GM12878 (cell line): ENCODE measurements at regions not wholly inside any gene's neighbourhood (a gene's known extent, or its start where the extent isn't known, plus 50 kb on each side); places are given as distances from the start of the nearest gene placed in this dataset.
"Not testable (repeated sequence)": the region's sequence is repeated elsewhere in the genome, so short reads cannot be mapped to it uniquely, and the experiment has no call there.

Experiments
- ATAC-seq: fragments of 200-7000 bp; cut with Tn5 transposase; 3 replicates; pipeline ENCODE4 v1.9.1; 2020; ENCODE audit warnings: mild to moderate bottlenecking, moderate library complexity
- BruUV-seq: library from RNA; stranded (reverse); fragments of 400-500 nt; replicated peaks from 2 replicates; lab custom pipeline; 2021; lab: Mats Ljungman, UMichigan
- CTCF ChIA-PET: fragments of 300-600 bp; sonication (Branson Sonifier 250); formaldehyde crosslinking; extraction: SDS; loops from one replicate; lab custom pipeline; 2021; ENCODE audit warnings: inconsistent platforms; lab: Yijun Ruan, JAX
- POLR2A ChIA-PET: fragments of 350-600 bp; formaldehyde crosslinking; extraction: SDS; loops from one replicate; lab custom pipeline; 2021; ENCODE audit warnings: inconsistent platforms; lab: Charles Lee
- RAD21 ChIA-PET: fragments of 300-600 bp; sonication (Branson Sonifier 250); formaldehyde crosslinking; loops from one replicate; lab custom pipeline; 2023; ENCODE audit warnings: antibody characterized with exemption; ENCODE audit not compliant: unreplicated experiment; lab: Charles Lee
- SMC1A ChIA-PET: fragments of 300-600 bp; sonication (Branson Sonifier 250); formaldehyde crosslinking; loops from one replicate; lab custom pipeline; 2023; ENCODE audit not compliant: unreplicated experiment, uncharacterized antibody; lab: Charles Lee
- DNase-seq: peaks from one replicate; pipeline ENCODE4 v3.0.0-alpha.2; 2011; ENCODE audit warnings: low read depth, low spot score
- FAIRE-seq: peaks from 3 replicates; lab custom pipeline; 2011; peaks lifted over from hg19 to GRCh38; lab: Jason Lieb, UNC
- H2AFZ ChIP-seq: 2 replicates; pipeline ENCODE4 v1.6.0; 2011; ENCODE audit warnings: low read depth, low read length, control low read depth; ENCODE audit not compliant: control insufficient read depth
- H3K27ac ChIP-seq: 2 replicates; pipeline ENCODE4 v1.5.1; 2011; ENCODE audit warnings: control low read depth; ENCODE audit not compliant: control insufficient read depth, insufficient read depth
- H3K27me3 ChIP-seq, 2 experiments: replicated peaks in 1 of 2; 2 replicates each; pipeline versions ENCODE4 v1.6.0 to v1.6.1; 2011; ENCODE audit warnings: low read length in 1 of 2; ENCODE audit not compliant: control insufficient read depth in 2 of 2, insufficient read depth in 2 of 2
- H3K36me3 ChIP-seq, 2 experiments: 2 replicates each; pipeline ENCODE4 v1.5.1; 2011; ENCODE audit warnings: low read length in 1 of 2; ENCODE audit not compliant: control insufficient read depth in 2 of 2, insufficient read depth in 2 of 2
- H3K4me1 ChIP-seq: 2 replicates; pipeline ENCODE4 v1.6.1; 2011; ENCODE audit warnings: mild to moderate bottlenecking, low read length, moderate library complexity, mixed read lengths; ENCODE audit not compliant: control insufficient read depth, insufficient read depth
- H3K4me2 ChIP-seq: 2 replicates; pipeline ENCODE4 v1.6.0; 2011; ENCODE audit warnings: control low read depth; ENCODE audit not compliant: control insufficient read depth, insufficient read depth
- H3K4me3 ChIP-seq: fragments of 200-600 bp; sonication (generic); 2 replicates; pipeline ENCODE4 v1.5.1; 2016
- H3K79me2 ChIP-seq: 2 replicates; pipeline ENCODE4 v1.6.0; 2011; ENCODE audit warnings: low read length; ENCODE audit not compliant: control insufficient read depth, insufficient read depth
- H3K9ac ChIP-seq: 2 replicates; pipeline ENCODE4 v1.8.0; 2011; ENCODE audit warnings: low read length, control low read depth, mixed read lengths; ENCODE audit not compliant: control insufficient read depth, insufficient read depth
- H3K9me3 ChIP-seq: replicated peaks from 3 replicates; pipeline ENCODE4 v1.5.1; 2011; ENCODE audit warnings: mild to moderate bottlenecking, low read length; ENCODE audit not compliant: control insufficient read depth, insufficient read depth
- H4K20me1 ChIP-seq: 2 replicates; pipeline ENCODE4 v1.6.0; 2011; ENCODE audit not compliant: control insufficient read depth, insufficient read depth
- BHLHE40 ChIP-seq, 2 experiments: fragments of 450-650 bp in 1 of 2; IDR thresholded peaks; 2 replicates each; pipeline ENCODE4 v1.6.1; 2011 to 2017; ENCODE audit warnings: low read depth in 2 of 2, borderline replicate concordance in 1 of 2, improper control_type of control experiment in 1 of 2, low read length in 1 of 2, mild to moderate bottlenecking in 1 of 2
- BMI1 ChIP-seq: fragments of 450-650 bp; IDR thresholded peaks from 2 replicates; pipeline ENCODE4 v1.6.1; 2016; ENCODE audit warnings: mild to moderate bottlenecking, moderate library complexity, borderline replicate concordance
- FOS ChIP-seq: IDR thresholded peaks from 3 replicates; pipeline ENCODE4 v1.6.1; 2011; ENCODE audit warnings: borderline replicate concordance; ENCODE audit not compliant: insufficient read length; ENCODE audit errors: extremely low read depth
- GABPA ChIP-seq: IDR thresholded peaks from 2 replicates; pipeline ENCODE4 v1.6.1; 2014; ENCODE audit warnings: antibody characterized with exemption, low read depth, mild to moderate bottlenecking, inconsistent platforms
- KLF5 ChIP-seq: fragments of 450-650 bp; IDR thresholded peaks from 2 replicates; pipeline ENCODE4 v1.6.1; 2014; ENCODE audit warnings: mild to moderate bottlenecking; ENCODE audit not compliant: partially characterized antibody
- LARP7 ChIP-seq: fragments of 450-650 bp; IDR thresholded peaks from 2 replicates; pipeline ENCODE4 v1.6.1; 2017; ENCODE audit warnings: mild to moderate bottlenecking
- RAD21 ChIP-seq: IDR thresholded peaks from 2 replicates; pipeline ENCODE4 v1.6.1; 2011; ENCODE audit warnings: mild to moderate bottlenecking, low read depth, low read length, moderate library complexity; ENCODE audit not compliant: insufficient read depth
- RELA ChIP-seq: fragments of 450-650 bp; IDR thresholded peaks from 2 replicates; pipeline ENCODE4 v1.8.0; 2014; ENCODE audit warnings: borderline replicate concordance; ENCODE audit not compliant: partially characterized antibody
- SREBF1 ChIP-seq: IDR thresholded peaks from 2 replicates; pipeline ENCODE4 v1.6.1; 2012; ENCODE audit warnings: mild to moderate bottlenecking, low read length
- SRF ChIP-seq, 2 experiments: IDR thresholded peaks; 2 replicates each; pipeline ENCODE4 v1.6.1; 2011; ENCODE audit warnings: low read depth in 2 of 2, low read length in 2 of 2, mild to moderate bottlenecking in 1 of 2, moderate library complexity in 1 of 2
- TAF1 ChIP-seq: IDR thresholded peaks from 2 replicates; pipeline ENCODE4 v1.6.1; 2011; ENCODE audit warnings: mild to moderate bottlenecking, low read depth, low read length, borderline replicate concordance
- WGBS: methylation state at CpG from one replicate; pipeline ENCODE4 v1.1.6; 2016; ENCODE audit warnings: low lambda C conversion rate; ENCODE audit not compliant: insufficient replicate concordance, insufficient coverage; ENCODE audit errors: missing lambda C conversion rate; 5-methylcytosine and 5-hydroxymethylcytosine counted together
- in situ Hi-C: fragments of 300-500 bp; cut with MboI; formaldehyde crosslinking; loops from 9 replicates; pipeline ENCODE4 v1.14.3; 2018; ENCODE audit warnings: mixed read lengths
- intact Hi-C: fragments of 100-400 bp; cut with micrococcal nuclease; formaldehyde crosslinking; loops from one replicate; pipeline ENCODE4 v1.14.2; 2022; ENCODE audit not compliant: unreplicated experiment

GRCh38 chr1:143651350-143651992, 320.3 kb downstream of the FAM72C start:
- H3K27me3 ChIP-seq = no peaks in the 10 kb centered on the region
- no peaks in the 10 kb centered on the region for H3K36me3 ChIP-seq
- no peak overlapping the region for H3K9ac ChIP-seq
- no peak overlapping the region for H2AFZ ChIP-seq
- 51% methylated on average over 25 of the region's 31 CpGs for whole genome bisulfite sequencing
- intact Hi-C loops = no loop called here
- no peaks in the 10 kb centered on the region; the same call in 2 of the 3 replicates for H3K9me3 ChIP-seq
- H3K27ac ChIP-seq = no peak overlapping the region
- H3K79me2 ChIP-seq = no peaks in the 10 kb centered on the region
- no peak overlapping the region for H3K4me2 ChIP-seq
- no TSS peak for BruUV-seq
- no peaks in the 10 kb centered on the region for H3K4me1 ChIP-seq
- SMC1A ChIA-PET = no interaction called here
- H3K4me3 ChIP-seq = no peak overlapping the region
- no peak for FAIRE-seq
- TF ChIP-seq SREBF1 (no peak), BHLHE40 (IDR thresholded peaks at IDR 0.05; ENCODE audit: borderline replicate concordance in 1 of 2, low read depth in 2 of 2, low read length in 1 of 2) (no peak), TAF1 (no peak), SRF (IDR thresholded peaks at IDR 0.05; ENCODE audit: low read depth in 2 of 2, low read length in 2 of 2) (no peak), BMI1 (no peak), KLF5 (no peak), RELA (no peak), LARP7 (no peak), GABPA (no peak), FOS (no peak), RAD21 (no peak)
- TF ChIP-seq, all 136 proteins: peak for 0
- no peaks in the 10 kb centered on the region for H4K20me1 ChIP-seq
- POLR2A ChIA-PET = no interaction called here
- CTCF ChIA-PET = no interaction called here
- RAD21 ChIA-PET = no interaction called here
- ATAC-seq (no peak), DNase-seq (no peak)
- in situ Hi-C loops = loop anchor here (10.0 kb wide), 1 partner anchor 53 kb away; no protein-coding TSS in a partner anchor

- FAIRE-seq, SMC1A ChIA-PET: not testable (repeated sequence)
These were observed 327.8 kb downstream of the FAM72C start for GRCh38 chr1:143644035-143644434.

More at GRCh38 chr1:143644035-143644434, 327.8 kb downstream of the FAM72C start:
- H3K27ac ChIP-seq, BruUV-seq, H3K27me3 ChIP-seq, ATAC-seq, H2AFZ ChIP-seq, H3K36me3 ChIP-seq, H3K4me3 ChIP-seq, RAD21 ChIA-PET, POLR2A ChIA-PET, H3K4me2 ChIP-seq, H4K20me1 ChIP-seq, in situ Hi-C loops, H3K4me1 ChIP-seq, DNase-seq, intact Hi-C loops, H3K9me3 ChIP-seq, H3K9ac ChIP-seq, H3K79me2 ChIP-seq, CTCF ChIA-PET: not testable (repeated sequence)
- WGBS = 73% methylated on average over 1 of the region's 1 CpG
